Activated CD8-positive, alpha-beta memory T cell treated with anti-CD3 and anti-CD28 coated beads, Interleukin-2, amount 10 ng/mL, durations not matched to agents 7 days and 5 days (primary cell): ENCODE measurements at regions not wholly inside any gene's neighbourhood (a gene's known extent, or its start where the extent isn't known, plus 50 kb on each side); places are given as distances from the start of the nearest gene placed in this dataset.
"Not testable (repeated sequence)": the region's sequence is repeated elsewhere in the genome, so short reads cannot be mapped to it uniquely, and the experiment has no call there.

Experiments
- ATAC-seq: fragments of 150-1000 bp; cut with Tn5 transposase; one replicate; pipeline ENCODE4 v1.10.0; 2021; ENCODE audit warnings: moderate library complexity
- CTCF ChIA-PET: fragments of 350-600 bp; sonication (Branson Sonifier 250); formaldehyde crosslinking; loops from one replicate; lab custom pipeline; 2021; ENCODE audit warnings: antibody characterized with exemption; lab: Charles Lee
- DNase-seq: peaks from one replicate; pipeline ENCODE4 v3.0.0-alpha.2; 2020
- H3K27ac Mint-ChIP-seq: one replicate; pipeline ENCODE4 v1.8.0; 2021; ENCODE audit warnings: mild to moderate bottlenecking, mixed read lengths
- H3K27me3 Mint-ChIP-seq: one replicate; pipeline ENCODE4 v1.8.0; 2021; ENCODE audit warnings: mixed read lengths
- H3K36me3 Mint-ChIP-seq: one replicate; pipeline ENCODE4 v1.8.0; 2021; ENCODE audit warnings: mild to moderate bottlenecking, mixed read lengths
- H3K4me1 Mint-ChIP-seq: one replicate; pipeline ENCODE4 v1.8.0; 2021; ENCODE audit warnings: mixed read lengths
- H3K4me3 Mint-ChIP-seq: one replicate; pipeline ENCODE4 v1.8.0; 2021; ENCODE audit warnings: mild to moderate bottlenecking, moderate library complexity, mixed read lengths
- H3K9me3 Mint-ChIP-seq: one replicate; pipeline ENCODE4 v1.8.0; 2022; ENCODE audit warnings: low read depth, mixed read lengths

DNA sequence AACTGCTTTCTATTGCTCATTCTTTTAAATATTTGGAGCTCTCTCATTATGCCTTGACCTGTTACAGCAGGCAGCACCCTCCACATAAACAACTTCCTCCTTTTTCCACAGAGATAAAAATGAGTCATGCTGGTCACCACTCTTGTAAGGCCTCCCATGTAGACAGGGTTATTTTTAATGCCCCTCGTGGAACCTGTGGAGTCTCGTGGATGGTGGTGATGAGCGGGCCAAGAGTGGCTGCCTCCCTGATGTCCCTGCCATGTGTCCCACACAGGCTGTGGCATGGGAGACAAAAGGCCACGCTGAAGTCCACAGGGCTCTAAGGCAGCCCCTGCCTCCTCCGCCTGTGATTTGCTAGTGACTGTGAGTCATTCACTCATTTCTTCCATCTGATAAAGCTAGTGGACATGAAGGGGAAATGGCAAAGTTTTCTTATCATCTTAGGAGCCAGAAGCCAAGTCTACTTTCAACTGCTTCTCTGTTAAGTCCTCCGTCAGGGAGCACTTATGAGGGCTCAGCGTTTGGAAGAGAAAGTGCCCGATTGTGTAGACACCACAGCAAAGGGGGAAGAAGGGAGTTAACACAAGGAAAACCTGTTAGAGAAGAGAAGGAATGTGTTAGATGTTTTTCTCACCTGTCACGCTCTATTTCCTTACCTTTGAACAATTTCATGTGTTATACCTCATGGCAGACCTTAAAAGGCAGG is 121.6 kb upstream of the FAT1 start:
- Mint-ChIP-seq H3K4me3 (no peak overlapping the region), H3K27me3 (no peaks in the 10 kb centered on the region), H3K27ac (no peak overlapping the region), H3K9me3 (peaks cover 4% of the 10 kb centered on the region), H3K4me1 (no peaks in the 10 kb centered on the region), H3K36me3 (no peaks in the 10 kb centered on the region)
- DNase-seq = no peak
- no peak for ATAC-seq
- CTCF ChIA-PET = no interaction called here

DNA sequence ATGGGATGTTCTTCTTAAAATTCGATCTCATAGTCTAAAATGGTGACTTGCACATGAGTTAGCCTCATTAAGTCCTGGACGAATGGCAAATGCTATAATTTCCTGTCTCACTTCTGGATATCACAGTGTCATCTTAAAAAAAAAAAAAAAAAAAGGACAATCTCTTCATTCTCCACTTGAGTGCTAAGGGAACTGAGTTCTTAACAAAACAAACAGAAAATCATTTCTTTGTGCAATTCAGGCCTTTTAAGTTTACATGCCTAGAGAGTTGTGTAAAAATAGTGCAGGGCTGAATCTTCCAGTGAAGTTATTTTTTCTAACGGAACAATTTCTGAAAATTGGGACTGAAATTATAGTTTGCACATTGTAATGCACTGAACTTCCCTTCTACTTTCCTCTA is 122.8 kb upstream of the FAT1 start:
- Mint-ChIP-seq H3K9me3 (peaks cover 9% of the 10 kb centered on the region), H3K4me3 (no peak overlapping the region), H3K36me3 (no peaks in the 10 kb centered on the region), H3K27ac (no peak overlapping the region), H3K27me3 (no peaks in the 10 kb centered on the region), H3K4me1 (no peaks in the 10 kb centered on the region)
- ATAC-seq = no peak
- no peak for DNase-seq
- CTCF ChIA-PET = no interaction called here

DNA sequence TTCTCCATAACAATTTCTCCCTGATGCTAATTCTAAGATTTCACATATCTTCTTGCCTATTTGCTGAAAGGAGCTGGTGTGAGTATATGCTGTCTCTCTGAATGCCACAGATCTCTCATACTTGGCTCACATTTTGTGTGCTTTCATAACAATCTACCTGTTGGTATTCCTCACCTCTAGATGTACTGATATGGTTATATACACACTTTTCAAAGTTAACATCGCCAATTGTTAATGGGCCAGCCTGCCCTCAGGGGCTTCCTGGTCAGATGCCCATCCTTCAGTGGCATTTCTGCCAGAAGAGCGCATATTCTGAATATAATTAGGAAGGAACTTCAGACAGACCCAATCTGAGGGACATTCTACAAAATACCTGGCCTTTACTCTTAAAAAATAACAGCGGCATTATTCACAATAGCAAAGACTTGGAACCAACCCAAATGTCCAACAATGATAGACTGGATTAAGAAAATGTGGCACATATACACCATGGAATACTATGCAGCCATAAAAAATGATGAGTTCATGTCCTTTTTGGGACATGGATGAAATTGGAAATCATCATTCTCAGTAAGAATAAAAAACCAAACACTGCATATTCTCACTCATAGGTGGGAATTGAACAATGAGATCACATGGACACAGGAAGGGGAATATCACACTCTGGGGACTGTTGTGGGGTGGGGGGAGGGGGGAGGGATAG is 123.9 kb upstream of the FAT1 start:
- H3K4me1 Mint-ChIP-seq, CTCF ChIA-PET, DNase-seq, H3K4me3 Mint-ChIP-seq, ATAC-seq, H3K27me3 Mint-ChIP-seq, H3K9me3 Mint-ChIP-seq, H3K36me3 Mint-ChIP-seq, H3K27ac Mint-ChIP-seq: not testable (repeated sequence)

DNA sequence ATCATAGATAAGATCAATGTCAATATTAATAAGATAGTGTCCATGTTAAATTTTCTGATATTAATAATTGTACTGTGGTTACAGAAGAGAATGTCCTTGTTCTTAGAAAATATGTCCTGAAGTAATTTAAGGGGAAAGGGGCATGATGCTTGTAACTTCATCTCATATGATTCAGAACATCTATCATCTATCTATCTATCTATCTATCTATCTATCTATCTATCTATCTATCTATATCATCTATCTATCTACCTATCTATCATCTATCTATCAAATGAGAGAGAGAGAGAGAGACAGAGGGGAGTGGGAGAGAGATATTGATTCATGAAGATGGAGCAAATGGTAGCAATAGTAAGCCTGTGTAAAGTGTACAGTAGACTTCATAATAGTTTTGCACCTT is 124.8 kb upstream of the FAT1 start:
- Mint-ChIP-seq H3K9me3 (peaks cover 9% of the 10 kb centered on the region), H3K27me3 (no peaks in the 10 kb centered on the region), H3K4me3 (no peak overlapping the region), H3K36me3 (no peaks in the 10 kb centered on the region), H3K27ac (no peak overlapping the region), H3K4me1 (no peaks in the 10 kb centered on the region)
- DNase-seq (no peak), ATAC-seq (no peak)
- CTCF ChIA-PET = no interaction called here

DNA sequence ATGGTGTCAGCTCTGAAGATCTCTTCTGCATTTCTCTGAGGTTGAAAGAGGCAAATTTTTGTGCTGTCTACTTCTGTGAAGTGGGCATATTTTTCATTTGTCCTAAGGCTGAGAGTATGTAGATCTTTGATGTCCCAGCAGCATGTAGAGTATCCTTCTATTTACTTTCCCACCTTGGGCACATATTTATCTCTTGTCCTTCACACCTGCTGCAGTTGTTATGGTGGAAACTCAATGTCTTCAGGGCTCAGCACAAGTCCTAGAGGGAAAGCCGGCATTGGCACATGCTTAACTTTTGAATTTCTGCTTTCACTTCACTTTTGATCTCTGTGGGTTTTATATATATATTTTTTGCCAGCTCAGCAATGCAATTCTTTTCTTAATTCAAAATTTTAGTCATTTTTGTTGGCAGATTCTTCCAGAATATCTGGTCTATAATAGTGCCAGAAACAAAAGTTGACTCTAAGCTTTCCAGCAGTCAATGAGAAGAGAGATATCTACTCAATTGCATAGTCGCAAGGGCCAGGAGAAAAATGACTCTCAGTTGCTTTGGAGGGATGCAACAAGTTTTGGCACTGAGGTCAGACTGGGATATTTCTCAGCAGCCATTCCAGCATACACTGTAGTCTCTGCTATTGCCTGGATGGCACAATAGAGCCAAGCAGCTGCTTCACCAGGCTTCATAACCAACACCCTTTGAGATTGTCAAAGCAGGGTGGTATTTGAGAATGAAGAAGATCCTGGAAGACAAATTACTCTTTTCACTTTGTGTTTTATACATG is 127.8 kb upstream of the FAT1 start:
- H3K27me3 Mint-ChIP-seq = no peaks in the 10 kb centered on the region
- no peaks in the 10 kb centered on the region for H3K36me3 Mint-ChIP-seq
- CTCF ChIA-PET = no interaction called here
- no peaks in the 10 kb centered on the region for H3K4me1 Mint-ChIP-seq
- DNase-seq = no peak
- no peak overlapping the region for H3K27ac Mint-ChIP-seq
- ATAC-seq = no peak
- H3K4me3 Mint-ChIP-seq = no peak overlapping the region
- peaks cover 9% of the 10 kb centered on the region for H3K9me3 Mint-ChIP-seq

DNA sequence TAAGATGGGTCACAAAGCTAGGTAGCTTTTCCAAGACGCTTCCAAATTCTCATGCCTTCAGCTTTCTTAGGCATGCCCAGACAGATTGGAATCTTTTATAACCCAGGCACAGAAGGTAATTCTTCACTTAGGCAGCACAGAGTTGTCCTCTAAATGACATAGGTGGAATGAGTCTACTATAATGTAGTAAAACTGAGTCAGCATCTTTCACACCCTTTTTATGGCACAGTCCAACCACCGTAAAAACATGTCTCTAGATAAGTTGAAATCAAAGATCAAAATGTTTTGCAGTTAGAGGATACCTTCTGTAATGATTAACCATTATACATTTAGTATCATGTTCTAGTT is 128.4 kb upstream of the FAT1 start:
- H3K27ac Mint-ChIP-seq = no peak overlapping the region
- peaks cover 9% of the 10 kb centered on the region for H3K9me3 Mint-ChIP-seq
- CTCF ChIA-PET = no interaction called here
- no peak overlapping the region for H3K4me3 Mint-ChIP-seq
- no peak for ATAC-seq
- no peaks in the 10 kb centered on the region for H3K36me3 Mint-ChIP-seq
- no peaks in the 10 kb centered on the region for H3K4me1 Mint-ChIP-seq
- DNase-seq = no peak
- no peaks in the 10 kb centered on the region for H3K27me3 Mint-ChIP-seq

DNA sequence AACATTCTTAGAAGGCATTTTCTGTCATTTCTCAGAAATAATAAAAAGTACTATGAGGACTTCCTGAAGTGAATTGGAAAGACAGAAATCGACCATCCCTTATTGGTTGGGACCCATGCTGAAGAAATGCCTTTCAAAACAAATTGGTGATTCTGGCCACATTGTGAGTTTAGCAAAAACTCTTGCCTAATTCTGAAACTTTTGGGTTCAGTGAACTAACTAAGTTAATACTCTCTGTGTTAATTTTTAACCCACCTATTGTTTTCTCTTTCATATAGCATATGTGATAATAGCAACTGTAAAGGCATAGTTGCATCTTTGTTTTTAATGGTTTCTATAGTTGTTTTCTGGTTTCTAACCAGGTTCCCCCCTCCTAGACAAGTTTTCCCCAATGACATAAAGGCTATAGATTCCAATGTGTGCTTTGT is 129.3 kb upstream of the FAT1 start:
- H3K9me3 Mint-ChIP-seq = peaks cover 7% of the 10 kb centered on the region
- DNase-seq (no peak), ATAC-seq (no peak)
- H3K4me3 Mint-ChIP-seq = no peak overlapping the region
- no peak overlapping the region for H3K27ac Mint-ChIP-seq
- H3K36me3 Mint-ChIP-seq = no peaks in the 10 kb centered on the region
- no peaks in the 10 kb centered on the region for H3K27me3 Mint-ChIP-seq
- CTCF ChIA-PET = no interaction called here
- no peaks in the 10 kb centered on the region for H3K4me1 Mint-ChIP-seq

DNA sequence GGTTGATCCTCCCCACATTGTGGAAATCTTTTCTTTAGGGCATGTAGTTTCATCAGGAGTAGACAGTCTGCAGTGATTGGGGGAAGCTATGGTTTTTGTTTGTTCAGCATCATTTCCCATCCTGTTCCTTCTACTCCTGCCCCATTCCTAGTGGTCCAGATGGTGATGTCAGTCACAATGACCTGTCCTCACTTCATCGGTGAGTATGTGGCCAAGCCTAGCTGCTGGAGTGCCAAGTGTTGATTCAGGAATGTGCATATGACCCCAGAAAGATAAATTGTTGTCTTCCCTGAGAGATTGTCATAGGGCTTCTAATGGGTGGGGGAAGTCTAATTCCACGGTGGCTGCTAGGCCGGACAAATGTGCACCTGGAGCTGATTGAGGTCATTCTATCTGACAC is 130.6 kb upstream of the FAT1 start:
- no peaks in the 10 kb centered on the region for H3K36me3 Mint-ChIP-seq
- no peak overlapping the region for H3K27ac Mint-ChIP-seq
- H3K27me3 Mint-ChIP-seq = no peaks in the 10 kb centered on the region
- H3K4me1 Mint-ChIP-seq = no peaks in the 10 kb centered on the region
- ATAC-seq (no peak), DNase-seq (no peak)
- CTCF ChIA-PET = no interaction called here
- H3K9me3 Mint-ChIP-seq = peaks cover 7% of the 10 kb centered on the region
- no peak overlapping the region for H3K4me3 Mint-ChIP-seq

DNA sequence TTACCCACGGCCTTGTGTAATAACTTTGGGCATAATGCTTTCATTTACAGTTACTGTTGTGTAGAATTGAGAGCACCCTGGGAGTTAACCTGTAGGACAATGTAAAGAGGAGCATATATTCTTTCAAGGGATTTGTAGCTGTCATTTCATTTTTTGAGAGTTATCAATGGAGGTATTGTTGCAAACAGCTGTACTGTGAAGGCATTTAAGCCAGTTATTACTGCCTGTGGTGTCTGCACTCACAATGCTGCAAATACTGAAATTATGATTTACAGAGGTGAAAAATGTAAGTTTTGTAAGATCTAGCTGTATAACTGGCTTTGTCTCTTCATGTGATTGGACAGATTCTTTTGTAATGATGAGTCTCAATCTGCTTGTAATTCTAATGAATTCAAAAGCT is 131.5 kb upstream of the FAT1 start:
- DNase-seq (no peak), ATAC-seq (no peak)
- H3K4me3 Mint-ChIP-seq = no peak overlapping the region
- peaks cover 5% of the 10 kb centered on the region for H3K9me3 Mint-ChIP-seq
- no peaks in the 10 kb centered on the region for H3K36me3 Mint-ChIP-seq
- CTCF ChIA-PET = no interaction called here
- H3K27me3 Mint-ChIP-seq = no peaks in the 10 kb centered on the region
- no peak overlapping the region for H3K27ac Mint-ChIP-seq
- no peaks in the 10 kb centered on the region for H3K4me1 Mint-ChIP-seq

DNA sequence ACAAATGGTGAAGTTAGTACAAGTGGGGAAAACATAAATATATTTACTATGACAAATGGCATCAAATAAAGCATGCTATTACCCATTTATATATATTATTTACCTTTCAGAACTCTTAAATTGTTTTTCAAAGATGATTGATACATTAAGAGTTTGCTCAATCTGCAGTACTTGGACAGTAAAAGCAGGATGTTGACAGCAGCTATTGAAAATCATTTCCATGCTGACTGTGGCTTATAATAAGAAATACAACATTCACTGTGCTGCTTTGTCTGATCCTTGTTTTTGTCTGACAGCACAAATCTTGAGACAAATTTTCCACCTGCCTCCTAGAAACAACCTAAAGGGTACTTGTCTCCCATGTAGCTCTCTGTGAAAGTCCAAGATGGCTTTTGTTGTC is 134.1 kb upstream of the FAT1 start:
- no peaks in the 10 kb centered on the region for H3K36me3 Mint-ChIP-seq
- no peak for ATAC-seq
- CTCF ChIA-PET = no interaction called here

DNA sequence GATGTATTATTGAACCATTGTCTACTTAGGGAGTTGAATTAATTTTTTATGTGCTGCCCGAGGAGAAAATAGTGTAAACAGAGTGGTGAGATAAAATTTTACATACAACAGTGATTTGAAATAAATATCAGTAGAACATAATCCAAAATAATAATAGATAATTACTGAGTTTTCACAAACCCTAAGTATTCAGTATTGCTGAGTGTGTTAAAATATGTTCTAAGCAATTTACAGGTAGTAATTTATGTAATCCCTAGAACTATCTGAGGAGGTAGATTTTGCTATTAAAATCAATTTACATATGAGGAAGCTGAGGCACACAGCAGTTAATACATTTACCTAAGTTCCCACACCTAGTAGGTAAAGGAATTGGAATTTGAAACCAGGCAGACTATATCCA is 134.7 kb upstream of the FAT1 start:
- no peak for DNase-seq
- Mint-ChIP-seq H3K27ac (no peak overlapping the region), H3K36me3 (no peaks in the 10 kb centered on the region), H3K9me3 (peaks cover 3% of the 10 kb centered on the region), H3K4me1 (no peaks in the 10 kb centered on the region), H3K4me3 (no peak overlapping the region), H3K27me3 (no peaks in the 10 kb centered on the region)
- CTCF ChIA-PET = no interaction called here
- no peak for ATAC-seq

More for the DNA sequence above, 134.1 kb upstream of the FAT1 start:
- no peaks in the 10 kb centered on the region for H3K27me3 Mint-ChIP-seq
- no peak overlapping the region for H3K4me3 Mint-ChIP-seq
- H3K9me3 Mint-ChIP-seq = no peaks in the 10 kb centered on the region
- H3K27ac Mint-ChIP-seq = no peak overlapping the region
- no peaks in the 10 kb centered on the region for H3K4me1 Mint-ChIP-seq
- DNase-seq = no peak

DNA sequence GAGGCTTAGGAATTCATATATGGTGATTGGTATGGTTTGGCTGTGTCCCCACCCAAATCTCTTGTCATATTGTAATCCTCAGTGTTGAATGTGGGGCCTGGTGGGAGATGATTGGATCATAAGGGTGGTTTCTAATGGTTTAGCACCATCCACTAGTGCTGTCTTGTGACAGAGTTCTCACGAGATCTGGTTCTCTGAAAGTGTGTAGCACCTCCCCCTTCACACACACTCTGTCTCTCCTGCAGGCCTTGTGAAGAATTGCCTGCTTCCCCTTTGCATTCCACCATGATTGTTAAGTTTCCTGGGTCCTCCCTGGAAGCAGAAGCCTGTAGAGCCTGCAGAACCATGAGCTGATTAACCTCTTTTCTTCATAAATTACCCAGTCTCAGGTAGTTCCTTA is 135.8 kb upstream of the FAT1 start:
- ATAC-seq = no peak
- CTCF ChIA-PET = no interaction called here

DNA sequence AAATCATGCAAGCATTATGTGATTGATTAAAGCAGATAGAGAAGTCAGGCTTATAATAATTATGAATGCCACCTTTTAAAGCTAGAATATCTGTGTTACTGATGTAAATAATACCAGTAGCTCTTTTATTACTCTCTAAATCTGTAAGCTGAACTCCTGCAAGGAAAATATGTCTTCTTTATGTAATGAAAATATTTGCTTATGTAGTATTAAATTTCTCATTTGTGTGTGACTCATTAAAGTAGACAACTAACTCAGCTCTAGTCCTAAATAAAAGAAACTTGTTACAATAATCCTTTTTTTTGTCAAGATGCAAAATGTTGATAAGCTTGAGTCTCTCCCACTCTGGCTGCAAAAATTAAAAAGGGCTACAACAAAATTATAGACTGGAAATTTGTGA is 137.7 kb upstream of the FAT1 start:
- CTCF ChIA-PET = no interaction called here

More for the DNA sequence above, 135.8 kb upstream of the FAT1 start:
- Mint-ChIP-seq H3K36me3 (no peaks in the 10 kb centered on the region), H3K27me3 (no peaks in the 10 kb centered on the region), H3K27ac (no peak overlapping the region), H3K4me1 (no peaks in the 10 kb centered on the region), H3K9me3 (peaks cover 3% of the 10 kb centered on the region), H3K4me3 (no peak overlapping the region)
- DNase-seq = no peak

DNA sequence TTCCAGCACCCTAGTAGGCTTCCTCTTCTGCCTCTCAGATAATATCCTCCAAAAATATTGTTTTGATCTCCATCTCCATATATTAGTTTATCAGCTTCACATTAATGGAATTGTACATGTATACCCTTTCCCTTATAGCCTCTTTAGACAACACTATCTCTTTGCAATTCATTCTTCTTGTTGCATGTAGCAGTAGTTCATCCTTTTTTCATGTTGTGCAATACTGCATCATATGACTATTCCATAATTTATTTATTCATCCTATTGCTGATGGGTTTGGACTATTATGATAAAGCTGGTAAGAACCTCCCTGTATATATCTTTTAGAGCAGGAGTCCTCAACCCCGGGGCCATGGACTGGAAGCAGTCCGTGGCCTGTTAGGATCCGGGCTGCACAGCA is 148.2 kb upstream of the FAT1 start:
- no peaks in the 10 kb centered on the region for H3K4me1 Mint-ChIP-seq
- no peaks in the 10 kb centered on the region for H3K36me3 Mint-ChIP-seq
- H3K9me3 Mint-ChIP-seq = peaks cover 6% of the 10 kb centered on the region
- H3K27ac Mint-ChIP-seq = no peak overlapping the region
- H3K27me3 Mint-ChIP-seq = no peaks in the 10 kb centered on the region
- CTCF ChIA-PET = no interaction called here
- ATAC-seq = no peak
- H3K4me3 Mint-ChIP-seq = no peak overlapping the region
- no peak for DNase-seq

More for the DNA sequence above, 137.7 kb upstream of the FAT1 start:
- Mint-ChIP-seq H3K36me3 (no peaks in the 10 kb centered on the region), H3K27ac (no peak overlapping the region), H3K4me3 (no peak overlapping the region), H3K4me1 (no peaks in the 10 kb centered on the region), H3K27me3 (no peaks in the 10 kb centered on the region), H3K9me3 (peaks cover 3% of the 10 kb centered on the region)
- no peak for ATAC-seq
- no peak for DNase-seq
